HepG2 (cell line): ENCODE measurements at regions not wholly inside any gene's neighbourhood (a gene's known extent, or its start where the extent isn't known, plus 50 kb on each side); places are given as distances from the start of the nearest gene placed in this dataset.

Source experiments
- GABPA ChIP-seq, 2 experiments: IDR thresholded peaks; 2 replicates each; pipeline ENCODE4 v1.6.1; 2011 to 2016; ENCODE audit warnings: low read depth in 2 of 2, low read length in 1 of 2, missing biosample characterization in 1 of 2, missing genetic modification characterization in 1 of 2
- HNF4G ChIP-seq, 2 experiments: sonication (generic) in 1 of 2; formaldehyde crosslinking in 1 of 2; IDR thresholded peaks; 2 replicates each; pipeline versions ENCODE4 v1.4.0 to v1.6.1; 2011 to 2020; ENCODE audit warnings: borderline replicate concordance in 2 of 2, low read depth in 2 of 2, mild to moderate bottlenecking in 2 of 2, low read length in 1 of 2, missing genetic modification reagents in 1 of 2, moderate library complexity in 1 of 2
- NCOR1 ChIP-seq: fragments of 200-600 bp; sonication (generic); IDR thresholded peaks from 2 replicates; pipeline ENCODE4 v1.7.0; 2017; ENCODE audit warnings: antibody characterized with exemption, low read length, borderline replicate concordance
- PAXIP1 ChIP-seq: sonication (generic); formaldehyde crosslinking; conservative IDR thresholded peaks from 2 replicates; pipeline ENCODE4 v1.4.0; 2020; ENCODE audit warnings: mild to moderate bottlenecking, missing genetic modification reagents, moderate library complexity
- RXRA ChIP-seq: sonication (generic); formaldehyde crosslinking; IDR thresholded peaks from 2 replicates; pipeline ENCODE4 v1.5.1; 2020; ENCODE audit warnings: missing genetic modification reagents
- SALL1 ChIP-seq: sonication (generic); formaldehyde crosslinking; IDR thresholded peaks from 2 replicates; pipeline ENCODE4 v1.8.0; 2022; ENCODE audit warnings: mild to moderate bottlenecking, missing genetic modification reagents
- SKIL ChIP-seq: sonication (generic); formaldehyde crosslinking; IDR thresholded peaks from 2 replicates; pipeline ENCODE4 v1.8.0; 2022; ENCODE audit warnings: missing genetic modification reagents, mild to moderate bottlenecking, moderate library complexity, borderline replicate concordance
- SMAD9 ChIP-seq: sonication (generic); formaldehyde crosslinking; IDR thresholded peaks from 2 replicates; pipeline ENCODE4 v1.5.1; 2020; ENCODE audit warnings: mild to moderate bottlenecking, missing genetic modification reagents
- ZFP62 ChIP-seq: sonication (generic); formaldehyde crosslinking; IDR thresholded peaks from 2 replicates; pipeline ENCODE4 v1.4.0; 2020; ENCODE audit warnings: missing genetic modification reagents
- ZNF331 ChIP-seq: sonication (generic); formaldehyde crosslinking; IDR thresholded peaks from 2 replicates; pipeline ENCODE4 v1.4.0; 2020; ENCODE audit warnings: missing genetic modification reagents
- ZXDC ChIP-seq: sonication (generic); formaldehyde crosslinking; IDR thresholded peaks from 2 replicates; pipeline ENCODE4 v1.5.0; 2020; ENCODE audit warnings: mild to moderate bottlenecking, missing genetic modification reagents
- TF ChIP-seq, protein P1 (sequence below): sonication (generic); formaldehyde crosslinking; IDR thresholded peaks from 2 replicates; pipeline ENCODE4 v1.4.0; 2020; ENCODE audit warnings: missing genetic modification reagents, borderline replicate concordance

GRCh38 chr14:89743828-89744227 is 210.7 kb downstream of the EFCAB11 start (continued):
- TF ChIP-seq PAXIP1 (no peak), ZXDC (CRISPR knock-in tag) (no peak), GABPA (IDR thresholded peaks at IDR 0.05; ENCODE audit: low read depth, low read length) (no peak), GABPA (CRISPR knock-in tag; IDR thresholded peaks at IDR 0.05; ENCODE audit: low read depth) (0 out of 2 replicates have a peak, but pooled peaks have one; percentile 16), ZFP62 (CRISPR knock-in tag) (no peak), NCOR1 (0 out of 2 replicates have a peak, but pooled peaks have one; percentile 27), SKIL (CRISPR knock-in tag) (peak; percentile 47; the same call in 1 of the 2 replicates), SALL1 (peak; percentile 32; the same call in 1 of the 2 replicates), RXRA (CRISPR knock-in tag) (peak; percentile 57; the same call in 1 of the 2 replicates), SMAD9 (no peak), ZNF331 (no peak), HNF4G (IDR thresholded peaks at IDR 0.05; ENCODE audit: borderline replicate concordance, low read depth, low read length) (peak; percentile 29; the same call in 1 of the 2 replicates), HNF4G (CRISPR knock-in tag; IDR thresholded peaks at IDR 0.05; ENCODE audit: borderline replicate concordance, low read depth) (no peak)
- TF ChIP-seq, protein P1, sequence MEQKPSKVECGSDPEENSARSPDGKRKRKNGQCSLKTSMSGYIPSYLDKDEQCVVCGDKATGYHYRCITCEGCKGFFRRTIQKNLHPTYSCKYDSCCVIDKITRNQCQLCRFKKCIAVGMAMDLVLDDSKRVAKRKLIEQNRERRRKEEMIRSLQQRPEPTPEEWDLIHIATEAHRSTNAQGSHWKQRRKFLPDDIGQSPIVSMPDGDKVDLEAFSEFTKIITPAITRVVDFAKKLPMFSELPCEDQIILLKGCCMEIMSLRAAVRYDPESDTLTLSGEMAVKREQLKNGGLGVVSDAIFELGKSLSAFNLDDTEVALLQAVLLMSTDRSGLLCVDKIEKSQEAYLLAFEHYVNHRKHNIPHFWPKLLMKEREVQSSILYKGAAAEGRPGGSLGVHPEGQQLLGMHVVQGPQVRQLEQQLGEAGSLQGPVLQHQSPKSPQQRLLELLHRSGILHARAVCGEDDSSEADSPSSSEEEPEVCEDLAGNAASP (CRISPR knock-in tag): peak; percentile 28; the same call in 1 of the 2 replicates
- TF ChIP-seq, all 625 proteins: peak for 20
